Fibroblast of mammary gland (primary cell): ENCODE measurements at regions not wholly inside any gene's neighbourhood (a gene's known extent, or its start where the extent isn't known, plus 50 kb on each side); places are given as distances from the start of the nearest gene placed in this dataset.

Experiments used
- DNase-seq: peaks from one replicate; pipeline ENCODE4 v3.0.0-alpha.2; 2010; ENCODE audit warnings: low read depth
- H3K4me3 ChIP-seq: 2 replicates; pipeline ENCODE4 v1.5.1; 2011; ENCODE audit warnings: low read depth, mild to moderate bottlenecking, low read length, moderate library complexity; ENCODE audit not compliant: control insufficient read depth
- TF ChIP-seq, protein P1 (sequence below): conservative IDR thresholded peaks from 2 replicates; pipeline ENCODE4 v1.5.1; 2011; ENCODE audit warnings: low read depth, low read length, inconsistent platforms; ENCODE audit not compliant: control insufficient read depth, insufficient read depth

DNA sequence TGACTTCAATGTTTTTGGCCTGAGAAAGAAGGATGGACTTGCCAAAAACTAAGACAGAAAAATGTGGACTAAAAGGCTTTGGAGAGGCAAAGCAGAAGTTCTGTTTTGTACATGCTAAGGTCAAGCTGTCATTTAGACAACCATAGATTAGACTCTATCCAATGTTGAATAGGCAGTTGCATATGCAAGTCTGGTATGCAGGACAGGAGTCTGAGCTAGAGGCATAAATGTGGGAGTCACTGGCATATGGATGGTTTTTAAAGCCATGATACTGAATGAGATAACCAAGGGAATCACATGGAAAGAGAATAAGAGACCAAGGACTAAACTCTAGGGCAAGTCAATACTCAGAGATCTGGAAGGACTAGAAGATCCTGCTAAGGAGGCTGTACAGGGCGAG lies 164.1 kb downstream of the LSM5 start:
- no peak for DNase-seq
- H3K4me3 ChIP-seq: no peak overlapping the region
- TF ChIP-seq, protein P1, sequence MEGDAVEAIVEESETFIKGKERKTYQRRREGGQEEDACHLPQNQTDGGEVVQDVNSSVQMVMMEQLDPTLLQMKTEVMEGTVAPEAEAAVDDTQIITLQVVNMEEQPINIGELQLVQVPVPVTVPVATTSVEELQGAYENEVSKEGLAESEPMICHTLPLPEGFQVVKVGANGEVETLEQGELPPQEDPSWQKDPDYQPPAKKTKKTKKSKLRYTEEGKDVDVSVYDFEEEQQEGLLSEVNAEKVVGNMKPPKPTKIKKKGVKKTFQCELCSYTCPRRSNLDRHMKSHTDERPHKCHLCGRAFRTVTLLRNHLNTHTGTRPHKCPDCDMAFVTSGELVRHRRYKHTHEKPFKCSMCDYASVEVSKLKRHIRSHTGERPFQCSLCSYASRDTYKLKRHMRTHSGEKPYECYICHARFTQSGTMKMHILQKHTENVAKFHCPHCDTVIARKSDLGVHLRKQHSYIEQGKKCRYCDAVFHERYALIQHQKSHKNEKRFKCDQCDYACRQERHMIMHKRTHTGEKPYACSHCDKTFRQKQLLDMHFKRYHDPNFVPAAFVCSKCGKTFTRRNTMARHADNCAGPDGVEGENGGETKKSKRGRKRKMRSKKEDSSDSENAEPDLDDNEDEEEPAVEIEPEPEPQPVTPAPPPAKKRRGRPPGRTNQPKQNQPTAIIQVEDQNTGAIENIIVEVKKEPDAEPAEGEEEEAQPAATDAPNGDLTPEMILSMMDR: no peak

DNA sequence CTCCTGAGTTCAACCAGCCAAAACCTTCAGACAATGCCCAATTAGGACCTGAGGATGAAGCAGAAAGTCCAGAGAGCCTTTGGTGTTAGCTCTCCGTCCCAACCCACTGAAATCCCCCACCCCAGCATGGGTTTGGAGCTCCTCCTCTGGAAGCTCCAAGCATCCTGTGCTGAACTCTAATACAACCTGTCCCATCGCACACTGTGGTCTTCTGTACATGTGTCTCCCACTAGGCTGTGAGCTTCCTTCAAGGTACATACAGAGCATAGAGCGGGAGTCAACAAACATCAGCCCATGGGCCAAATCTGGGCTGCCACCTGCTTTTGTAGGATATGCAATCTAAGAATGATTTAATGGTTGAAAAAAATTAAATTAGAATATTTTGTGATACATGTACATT lies 166.5 kb downstream of the LSM5 start:
- TF ChIP-seq, protein P1: no peak
- DNase-seq: no peak
- H3K4me3 ChIP-seq: no peak overlapping the region

DNA sequence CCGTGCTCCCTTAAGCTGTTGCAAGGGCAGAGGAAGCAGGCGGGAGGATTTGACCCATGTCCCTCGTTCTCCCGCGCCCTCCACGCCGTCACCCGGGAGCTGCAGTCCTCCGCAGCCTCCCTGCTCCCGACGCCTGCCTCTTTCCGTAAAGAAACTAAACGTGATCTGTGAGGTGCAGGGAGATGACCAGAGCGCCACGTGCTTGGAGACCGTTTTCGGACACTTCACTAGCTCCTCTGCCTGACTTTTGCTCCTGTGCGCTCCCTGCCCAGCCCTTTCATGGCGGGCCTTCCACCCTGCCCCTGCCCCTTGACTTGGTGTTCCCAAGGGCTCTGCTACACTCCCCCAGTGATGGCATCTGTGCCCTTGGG lies 171.2 kb downstream of the LSM5 start:
- DNase-seq: no peak
- TF ChIP-seq, protein P1: no peak
- no peak overlapping the region for H3K4me3 ChIP-seq

DNA sequence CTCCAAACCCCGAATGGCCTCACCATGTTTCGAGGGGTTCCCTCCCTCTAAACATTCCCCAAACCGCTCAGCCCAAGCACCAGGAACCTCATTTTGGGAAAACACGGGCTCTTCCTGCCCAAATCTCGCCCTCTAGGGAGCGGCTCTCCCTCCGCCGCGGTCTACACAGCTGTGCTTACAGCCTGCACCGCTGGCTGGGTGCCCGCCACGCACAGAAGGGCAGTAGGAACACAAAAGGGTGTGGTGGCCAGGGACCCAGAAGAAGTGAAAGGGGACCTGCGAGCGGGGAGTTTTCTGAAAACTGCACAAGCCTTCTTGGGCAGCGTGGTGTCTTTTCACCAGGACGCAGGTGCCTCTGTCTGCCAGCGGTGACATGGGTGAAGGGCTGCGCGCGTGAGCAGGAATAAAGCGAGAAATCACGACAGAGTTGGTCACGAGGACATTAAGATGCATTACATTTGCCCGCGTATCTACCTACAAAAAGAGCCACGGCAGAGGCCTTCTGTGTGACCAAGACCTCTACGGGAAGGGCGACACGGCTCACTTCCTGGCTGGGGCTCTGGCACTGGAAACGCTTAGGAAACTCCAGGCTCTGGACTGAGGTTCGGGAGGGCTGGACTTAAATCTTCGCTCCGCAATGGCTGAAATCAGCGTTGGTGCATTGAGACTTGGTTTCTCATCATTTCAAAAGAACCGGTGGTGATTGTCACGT lies 171.7 kb downstream of the LSM5 start:
- TF ChIP-seq, protein P1: no peak
- H3K4me3 ChIP-seq: no peak overlapping the region
- DNase-seq: no peak

DNA sequence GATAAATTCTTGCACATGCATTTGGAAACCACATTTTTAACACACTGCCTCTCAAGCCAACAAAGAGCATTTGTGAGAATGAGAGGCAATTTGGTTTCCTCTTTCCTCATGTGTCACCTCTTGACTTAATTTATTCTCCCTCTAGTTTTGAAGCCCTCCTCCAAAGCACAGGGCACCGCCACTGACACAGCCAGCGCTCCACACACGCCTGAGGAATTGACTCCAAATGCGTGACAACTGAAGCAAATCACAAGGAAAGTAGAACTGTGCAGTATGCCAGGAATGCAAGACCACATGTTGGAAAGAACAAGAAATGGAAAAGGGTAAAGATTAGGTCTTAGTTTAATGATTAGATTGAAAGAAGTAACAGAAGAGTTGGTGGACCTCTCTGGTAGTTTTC lies 173.3 kb downstream of the LSM5 start:
- H3K4me3 ChIP-seq: no peak overlapping the region
- TF ChIP-seq, protein P1: no peak
- no peak for DNase-seq

- TF ChIP-seq, protein P1: no peak
- no peak overlapping the region for H3K4me3 ChIP-seq
- DNase-seq: no peak
Observed at GRCh38 chr7:32314761-32315160, 175.4 kb downstream of the LSM5 start.

- no peak overlapping the region for H3K4me3 ChIP-seq
- no peak for DNase-seq
- TF ChIP-seq, protein P1: no peak
Observed at GRCh38 chr7:32301427-32301826, 188.8 kb downstream of the LSM5 start.
